GM19395 (cell line): ENCODE measurements at regions not wholly inside any gene's neighbourhood (a gene's known extent, or its start where the extent isn't known, plus 50 kb on each side); places are given as distances from the start of the nearest gene placed in this dataset.
"Not testable (repeated sequence)": the region's sequence is repeated elsewhere in the genome, so short reads cannot be mapped to it uniquely, and the experiment has no call there.

ENCODE experiments used
- ATAC-seq: cut with Tn5 transposase; IDR thresholded peaks from one replicate; pipeline ENCODE4 v1.9.1; 2021; ENCODE audit warnings: mild to moderate bottlenecking, moderate library complexity; ENCODE audit not compliant: unreplicated experiment

DNA sequence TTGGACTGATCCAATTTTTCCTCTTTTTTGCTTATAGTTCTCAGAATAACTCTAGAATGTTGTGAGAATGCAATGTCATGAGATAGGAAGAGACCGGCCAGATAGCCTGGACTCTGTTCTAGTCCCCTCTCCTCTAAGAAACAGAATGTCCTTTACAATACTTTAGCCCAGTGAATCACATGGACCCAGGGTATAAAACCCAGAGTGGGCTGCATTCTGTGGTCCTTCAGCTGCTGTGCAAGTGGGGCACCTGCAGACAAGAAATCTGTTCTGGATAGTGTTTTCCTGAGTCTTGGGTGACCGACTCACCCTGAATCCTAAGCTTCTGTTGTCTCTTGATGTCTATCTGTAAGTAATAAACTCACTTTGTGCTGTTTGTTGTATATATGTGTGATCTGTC lies 368.6 kb upstream of the DPH6 start:
- no peak for ATAC-seq

DNA sequence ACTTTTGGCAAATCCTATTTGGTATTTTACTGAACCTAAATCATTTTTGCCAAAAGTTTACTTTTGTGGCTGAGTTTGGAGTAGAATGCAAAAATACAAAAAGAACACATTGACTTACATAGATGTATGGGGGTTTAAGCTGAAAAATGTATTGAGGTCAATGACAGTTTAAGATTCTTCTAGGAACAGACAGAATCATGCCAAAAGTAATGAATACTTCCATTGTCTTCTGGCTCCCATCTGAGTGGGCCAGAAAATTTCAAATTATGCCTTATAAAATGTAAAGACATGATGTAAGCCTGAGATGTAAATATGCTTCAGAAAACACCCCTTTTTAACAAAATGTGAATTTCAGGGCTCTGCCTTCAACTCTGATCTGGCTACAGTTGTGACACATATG lies 375.1 kb upstream of the DPH6 start:
- no peak for ATAC-seq

DNA sequence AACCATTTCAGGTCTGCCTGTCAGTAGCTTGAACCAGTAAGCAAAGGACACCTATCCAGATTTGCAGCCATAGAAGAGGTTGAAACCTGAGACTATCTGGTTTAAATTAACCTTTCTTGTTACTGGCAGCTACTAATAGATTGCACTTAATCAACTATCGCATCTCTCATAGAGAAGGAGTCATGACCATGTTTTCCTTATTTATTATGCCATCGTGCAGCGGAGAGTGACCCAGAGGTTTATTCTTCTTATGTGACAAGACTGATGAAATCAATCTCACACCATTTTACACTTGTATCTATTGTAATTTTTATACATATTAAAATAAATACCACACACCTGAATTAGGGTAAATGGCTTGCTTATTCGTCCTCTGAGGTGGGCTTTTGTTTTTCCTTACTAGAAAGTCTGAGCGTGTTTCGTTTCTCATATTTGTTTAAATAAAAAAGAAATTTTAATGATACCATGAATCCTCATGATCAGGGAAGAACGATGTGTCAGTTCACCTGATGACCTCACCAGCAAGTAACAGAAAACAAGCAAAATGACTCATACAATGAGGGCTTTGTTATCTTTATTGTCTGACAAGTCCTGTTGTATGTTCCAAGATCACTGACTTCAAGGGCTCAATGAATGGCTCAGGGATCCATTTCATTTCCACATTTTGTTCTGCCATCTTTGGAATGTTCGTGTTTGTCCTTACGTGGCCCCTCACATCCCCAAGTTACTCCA lies 379.5 kb upstream of the DPH6 start:
- no peak for ATAC-seq

DNA sequence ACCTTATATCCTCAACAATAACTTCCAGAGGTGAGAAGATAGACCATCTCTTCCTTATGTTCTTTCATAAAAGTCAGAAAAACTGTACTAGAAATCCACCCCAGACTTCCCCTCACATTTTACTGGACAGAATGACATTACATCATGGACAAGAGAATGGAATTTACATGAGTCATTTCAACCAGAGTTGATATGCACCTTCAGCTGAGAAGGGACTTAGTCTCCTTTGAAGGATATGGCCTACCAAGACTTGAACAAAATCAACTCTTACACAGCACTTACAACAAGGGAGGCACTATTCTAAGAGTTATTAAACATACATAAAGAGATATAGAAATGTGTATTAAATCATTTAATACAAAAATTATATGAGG lies 380.0 kb upstream of the DPH6 start:
- ATAC-seq, result no peak

DNA sequence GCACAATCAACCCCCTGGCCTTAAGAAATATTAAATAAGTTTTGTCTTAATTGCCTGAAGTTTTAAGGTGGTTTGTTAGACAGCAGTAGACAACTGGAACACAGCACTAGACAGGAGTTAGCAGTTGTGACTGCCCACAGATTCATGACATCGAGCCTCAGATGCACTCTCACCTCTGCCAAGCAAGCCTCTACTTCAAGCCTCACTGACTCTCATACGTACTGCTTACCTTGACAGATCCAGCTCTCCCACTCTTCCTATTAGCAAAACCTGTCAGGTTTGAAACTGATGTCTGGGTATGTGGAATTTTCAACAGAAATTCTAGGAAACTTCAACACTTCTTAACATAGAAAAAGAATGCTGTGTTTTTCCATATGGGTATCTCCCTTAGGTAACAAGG lies 382.9 kb upstream of the DPH6 start:
- ATAC-seq, result no peak

DNA sequence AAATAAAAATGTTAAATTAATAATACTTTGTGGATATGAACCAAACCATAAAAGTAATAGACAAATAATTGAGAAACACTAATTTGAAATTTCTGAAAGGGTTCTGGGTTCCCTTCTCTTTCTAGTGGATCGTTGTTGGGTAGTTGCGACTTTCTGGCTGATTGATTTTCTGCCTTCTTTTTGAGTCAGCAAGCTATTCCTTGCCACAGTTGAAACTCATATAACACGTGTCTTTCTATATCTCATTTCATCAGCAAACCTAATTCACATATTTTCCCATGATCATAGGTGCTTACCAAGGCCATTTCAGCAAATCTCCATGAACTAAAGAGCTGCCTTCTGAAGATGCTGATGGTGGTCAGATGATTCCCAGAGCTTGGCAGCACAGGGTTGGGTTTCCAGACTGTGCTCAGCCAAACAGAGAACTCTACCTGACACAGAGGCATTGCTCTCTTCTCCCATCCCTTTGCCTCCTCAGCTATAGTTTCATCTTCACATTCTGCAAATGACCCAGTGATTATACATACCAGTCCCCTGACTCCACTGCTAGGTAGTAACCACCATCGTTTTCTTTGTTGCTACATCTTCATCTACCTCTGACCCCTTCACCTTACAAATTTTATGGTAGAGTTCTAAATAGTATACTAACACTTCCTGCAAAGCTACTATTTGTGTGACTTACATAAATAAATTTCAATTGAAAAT lies 383.9 kb upstream of the DPH6 start:
- ATAC-seq, result peak; percentile 80

DNA sequence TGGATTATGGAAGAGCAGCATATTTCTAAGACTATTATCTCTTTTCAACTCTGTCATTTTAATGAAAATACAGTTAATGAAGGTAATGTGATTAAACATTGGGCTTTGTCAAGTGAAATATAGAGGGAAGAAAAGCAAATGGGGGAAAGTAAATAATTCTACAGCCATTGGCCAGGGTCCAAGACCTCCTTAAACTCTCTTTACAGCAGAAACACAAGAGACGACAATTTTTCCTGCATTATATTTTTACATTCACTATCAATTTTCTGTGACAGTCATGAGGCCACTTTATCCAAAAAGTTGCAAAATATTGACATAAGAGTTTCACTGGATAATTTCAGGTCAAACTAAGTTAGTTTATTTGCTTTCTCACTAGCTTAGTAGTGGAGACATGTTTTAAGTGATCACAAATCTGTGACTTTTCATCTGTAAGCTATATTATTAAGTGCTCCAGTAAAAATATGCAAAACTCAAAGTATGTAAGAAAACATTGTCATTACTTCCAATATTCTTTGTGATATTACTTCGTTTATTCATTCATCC lies 385.9 kb upstream of the DPH6 start:
- no peak for ATAC-seq

DNA sequence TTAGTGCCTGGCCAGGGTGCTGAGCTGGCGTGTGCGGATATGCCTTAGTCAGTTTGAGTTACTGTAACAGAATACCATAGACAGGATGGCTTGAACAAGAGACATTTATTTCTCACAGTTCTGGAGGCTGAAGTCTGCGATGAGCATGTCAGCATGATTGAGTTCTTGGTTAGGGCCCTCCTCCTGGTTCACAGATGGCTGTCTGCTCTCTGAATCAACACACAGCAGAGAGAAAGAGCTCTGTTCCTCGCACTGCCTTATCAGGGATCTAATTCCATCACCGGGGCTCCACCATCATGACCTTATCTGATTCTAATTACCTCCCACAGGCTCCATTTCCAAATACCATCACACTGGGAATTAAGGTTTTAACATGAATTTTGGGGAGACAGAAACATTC lies 386.6 kb upstream of the DPH6 start:
- ATAC-seq, result no peak

DNA sequence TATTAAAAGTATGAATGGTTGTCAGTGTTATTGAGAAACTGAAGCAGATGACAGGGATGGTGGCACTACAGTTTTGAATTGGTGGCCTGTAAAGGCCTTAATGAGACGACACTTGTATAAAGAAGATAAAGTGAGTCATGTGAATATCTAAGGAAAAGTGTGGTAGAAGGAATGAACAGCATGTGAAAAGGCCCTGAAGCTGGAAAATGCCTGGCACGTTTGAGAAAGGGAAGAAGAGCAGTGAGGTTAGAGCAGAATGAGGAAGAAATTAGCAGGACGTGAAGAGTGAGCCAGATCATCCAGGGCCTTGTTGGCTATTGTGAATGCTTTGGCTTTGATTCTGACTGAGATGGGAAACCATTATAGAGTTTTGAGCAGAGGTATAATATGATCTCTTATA lies 387.6 kb upstream of the DPH6 start:
- ATAC-seq, result no peak

DNA sequence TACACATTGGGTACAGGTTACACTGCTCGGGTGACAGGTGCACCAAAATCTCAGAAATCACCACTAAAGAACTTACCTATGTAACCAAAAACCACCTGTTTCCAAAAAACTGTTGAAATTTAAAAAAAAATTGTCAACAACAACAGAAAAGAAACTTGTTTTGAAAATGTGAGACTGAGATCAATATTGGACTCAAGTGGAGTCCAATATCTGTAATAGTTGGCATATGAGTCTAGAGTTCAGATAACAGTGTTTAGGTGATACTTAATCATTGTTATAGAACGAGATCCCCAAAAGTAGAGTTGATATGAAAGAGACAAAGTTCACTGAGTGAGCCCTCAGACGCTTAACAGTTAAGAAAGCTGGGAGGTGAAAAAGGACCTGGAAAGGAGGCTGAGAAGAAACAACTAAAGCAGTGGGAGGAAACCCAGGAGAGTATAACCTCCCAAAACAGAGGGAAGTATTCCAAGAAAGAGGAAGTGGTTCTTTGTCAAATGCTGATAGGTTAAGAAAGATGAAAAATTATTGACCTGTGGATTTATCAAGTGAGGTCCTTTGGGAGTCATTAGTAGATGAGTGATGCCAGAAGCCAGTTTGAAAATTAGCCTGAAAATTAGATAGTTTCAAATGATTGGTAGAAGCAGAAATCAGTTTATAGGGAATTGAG lies 388.6 kb upstream of the DPH6 start:
- no peak for ATAC-seq

DNA sequence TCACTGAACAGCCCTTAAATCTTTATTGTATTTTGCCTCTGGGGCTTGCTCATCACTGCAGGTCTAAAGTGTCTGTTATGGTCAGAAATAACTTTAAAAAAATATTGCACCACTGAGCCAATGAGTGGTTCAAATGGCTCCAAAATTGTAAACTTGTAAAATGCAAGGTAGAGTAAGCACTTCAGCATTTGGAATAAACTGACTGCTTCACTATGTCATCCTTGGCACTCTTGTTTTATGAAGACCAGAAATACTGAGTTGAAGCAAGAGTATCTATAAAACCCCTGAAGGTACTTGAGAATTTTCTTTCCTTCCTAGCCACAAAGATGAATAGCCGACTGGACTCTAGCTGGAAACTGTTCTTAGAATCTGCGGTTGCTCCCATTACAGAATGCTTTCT lies 390.3 kb upstream of the DPH6 start:
- no peak for ATAC-seq

DNA sequence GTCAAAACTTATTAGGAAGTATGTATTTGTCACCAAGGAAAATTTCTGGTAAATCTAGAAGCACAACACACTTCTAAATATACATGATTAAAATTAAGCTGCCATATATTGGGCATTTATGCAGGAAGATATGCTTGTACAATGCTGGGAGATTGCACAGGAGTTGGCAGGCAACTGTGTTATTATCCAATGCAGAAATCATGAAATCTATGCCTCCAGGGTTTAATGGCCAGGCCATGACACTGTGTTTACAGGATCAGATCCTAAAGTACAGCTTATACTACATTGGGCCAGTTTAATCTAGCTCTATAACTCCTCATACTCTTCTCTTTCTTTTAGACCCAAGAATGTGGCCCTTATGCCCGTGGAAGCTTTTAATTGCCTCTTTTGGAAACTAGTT lies 391.4 kb upstream of the DPH6 start:
- no peak for ATAC-seq

DNA sequence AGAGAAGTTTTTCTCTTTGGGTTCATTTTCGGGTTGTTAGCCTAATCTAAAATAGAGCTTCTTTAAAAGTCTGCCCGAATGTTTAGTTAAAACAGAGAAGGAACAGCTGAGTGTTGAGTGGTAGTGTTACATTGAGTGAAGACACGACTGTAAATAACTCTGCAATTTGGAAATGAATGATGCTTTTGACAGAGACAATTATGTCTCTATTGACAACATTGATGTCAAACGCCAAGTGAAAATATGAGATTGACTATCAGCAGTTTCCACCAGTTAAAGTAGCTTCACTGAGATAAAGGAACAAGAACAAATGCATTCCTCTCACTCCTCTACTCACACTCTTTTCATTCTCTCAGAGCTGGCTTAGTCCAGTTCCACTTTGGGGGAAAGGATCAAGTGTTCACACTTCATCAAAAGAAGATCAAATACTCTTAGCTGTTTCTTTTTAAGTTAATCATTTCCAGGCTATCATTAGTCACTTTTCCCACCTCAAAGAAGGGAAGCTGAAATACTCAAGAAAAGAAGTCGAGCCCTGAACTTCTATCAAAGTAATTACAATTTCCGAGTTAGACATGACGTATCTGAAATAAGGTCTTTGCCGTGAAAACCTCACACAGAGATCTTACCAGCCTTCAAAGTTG lies 399.1 kb upstream of the DPH6 start:
- no peak for ATAC-seq

DNA sequence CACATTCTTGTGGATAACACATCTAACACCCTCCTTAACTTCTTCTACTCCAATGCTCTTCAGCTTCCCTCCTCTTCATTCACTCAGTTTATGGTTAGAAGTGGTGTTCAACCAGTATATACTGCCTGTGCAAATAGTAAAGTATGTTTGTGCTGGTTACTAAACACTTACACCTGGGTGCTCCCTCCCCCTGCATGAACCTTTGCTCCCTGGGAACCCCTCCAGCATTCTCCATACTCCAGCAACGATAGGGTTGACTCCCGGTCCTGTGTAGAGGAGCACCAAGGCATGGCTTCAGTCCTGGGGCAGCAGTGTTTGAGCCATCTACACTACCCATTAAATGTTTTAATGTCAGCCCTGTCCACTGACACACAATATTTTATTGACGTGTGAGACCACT lies 407.5 kb upstream of the DPH6 start:
- ATAC-seq, result no peak

DNA sequence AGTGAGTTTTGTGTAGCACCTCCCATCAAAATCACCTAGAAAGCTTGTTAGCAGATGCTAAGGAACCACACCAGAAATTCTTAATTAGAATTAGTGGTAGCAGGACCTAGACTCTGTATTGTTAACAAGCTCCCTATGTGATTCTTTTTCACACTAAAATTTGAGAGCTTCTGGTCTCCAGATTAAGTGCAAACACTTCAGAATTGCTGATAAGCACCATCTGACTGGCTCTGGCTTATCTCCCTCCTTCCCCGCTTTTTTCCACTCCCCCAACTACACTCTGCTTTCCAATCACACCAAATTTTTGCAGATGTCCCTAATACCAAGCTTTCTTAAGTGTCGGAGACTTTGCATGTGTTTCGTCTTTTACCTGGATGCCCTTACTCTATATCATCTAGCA lies 410.1 kb upstream of the DPH6 start:
- ATAC-seq, result no peak

DNA sequence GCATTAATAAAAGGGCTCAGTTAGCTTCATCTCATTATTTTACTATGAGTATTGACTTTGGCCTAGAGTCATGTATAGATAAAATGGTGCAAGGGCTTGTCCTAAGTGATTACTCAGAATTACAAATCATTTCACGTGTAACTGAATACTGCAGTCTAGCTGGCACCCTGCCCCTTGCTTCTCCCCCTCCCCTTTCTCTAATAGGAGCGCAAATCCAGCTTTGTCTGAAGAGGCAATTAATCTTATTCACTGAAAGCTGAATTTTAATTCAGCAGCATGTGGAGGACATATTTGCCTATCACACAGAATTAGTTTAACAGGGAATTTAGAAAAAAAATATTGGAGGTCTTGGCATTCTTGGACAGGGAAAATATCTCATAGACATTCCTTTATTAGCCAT lies 412.1 kb upstream of the DPH6 start:
- no peak for ATAC-seq

DNA sequence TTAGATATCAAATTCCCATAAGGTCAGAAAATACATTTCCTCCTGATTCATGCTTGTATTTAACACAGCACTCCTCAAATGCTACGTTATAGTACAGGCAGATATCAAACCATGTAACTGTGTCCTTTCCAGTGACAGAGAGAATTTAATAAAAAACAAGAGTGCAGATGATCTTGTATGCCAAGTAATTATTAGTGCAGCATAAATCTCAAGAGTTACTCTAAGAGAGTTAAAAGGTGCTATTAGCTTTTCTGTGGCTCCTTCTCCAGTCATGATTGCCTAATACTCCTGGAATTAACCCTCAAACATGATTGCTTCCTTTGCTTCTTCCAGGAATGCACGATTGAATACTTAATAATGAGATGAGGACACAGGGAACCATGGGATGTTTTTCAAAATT lies 413.0 kb upstream of the DPH6 start:
- no peak for ATAC-seq

DNA sequence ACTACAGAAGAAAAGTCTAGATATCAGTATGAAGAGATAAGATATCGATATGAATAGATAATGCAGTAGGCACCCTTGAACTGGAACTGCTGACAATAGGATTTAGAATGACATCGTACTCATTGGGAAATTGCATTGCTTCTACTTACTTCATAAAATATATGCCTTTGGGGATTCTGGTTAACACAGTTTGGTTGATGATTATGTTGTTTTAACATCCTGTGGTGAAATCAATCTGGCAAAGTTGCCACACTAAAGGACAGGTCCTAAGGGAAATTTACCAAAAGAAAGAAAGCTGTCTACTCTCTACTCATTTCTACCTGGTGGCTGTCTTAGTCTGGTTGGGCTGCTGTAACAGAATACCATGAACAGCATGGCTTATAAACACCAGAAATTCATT lies 417.4 kb upstream of the DPH6 start:
- no peak for ATAC-seq

DNA sequence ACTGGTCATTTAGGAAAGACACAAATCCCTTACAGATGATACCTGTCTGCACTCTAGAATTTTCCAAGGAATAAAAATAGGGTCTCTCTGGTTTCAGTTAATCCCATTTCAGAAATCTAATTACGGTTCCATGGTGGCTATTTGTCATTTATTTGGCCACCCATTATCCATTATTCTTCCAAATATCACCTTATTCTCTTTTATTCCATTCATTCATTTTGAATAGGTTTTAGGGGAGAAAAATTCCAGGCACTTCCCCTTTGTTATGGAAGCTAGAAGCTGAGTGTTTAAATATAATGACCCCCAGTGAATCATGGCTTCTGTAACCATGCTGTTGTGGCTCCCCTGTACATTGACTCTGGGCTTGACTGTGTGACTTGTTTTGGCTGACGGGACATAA lies 420.8 kb upstream of the DPH6 start:
- no peak for ATAC-seq

DNA sequence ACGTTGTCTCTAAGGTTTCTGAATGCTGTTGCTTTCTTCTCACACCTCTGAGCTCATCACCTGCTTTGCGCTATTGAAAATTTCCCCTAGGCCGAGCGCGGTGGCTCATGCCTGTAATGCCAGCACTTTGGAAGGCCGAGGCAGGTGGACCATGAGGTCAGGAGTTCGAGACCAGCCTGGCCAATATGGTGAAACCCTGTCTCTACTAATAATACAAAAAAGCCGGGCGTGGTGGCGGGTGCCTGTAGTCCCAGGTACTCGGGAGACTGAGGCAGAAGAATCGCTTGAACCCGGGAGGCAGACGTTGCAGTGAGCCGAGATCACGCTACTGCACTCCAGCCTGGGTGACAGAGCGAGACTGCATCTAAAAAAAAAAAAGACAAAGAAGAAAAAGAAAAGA lies 422.0 kb upstream of the DPH6 start:
- ATAC-seq, result not testable (repeated sequence)

DNA sequence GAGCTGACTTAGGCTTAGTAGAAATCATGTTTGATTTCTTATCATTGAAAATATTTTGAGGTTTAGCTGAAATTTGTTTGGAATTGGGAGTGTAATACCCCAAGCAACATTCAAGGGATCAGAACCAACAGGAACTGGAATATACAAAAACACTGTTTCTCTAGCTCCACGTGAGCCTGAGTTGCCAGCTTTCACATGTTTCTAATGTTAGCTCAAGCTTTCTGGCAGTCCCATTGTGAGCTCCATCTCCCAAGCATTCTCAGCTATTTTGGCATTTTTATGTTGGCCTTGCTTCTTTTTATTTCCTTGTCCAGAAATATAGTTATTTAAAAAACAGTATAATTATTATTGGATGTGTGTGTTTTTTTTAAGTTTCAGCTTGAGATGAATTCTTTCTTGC lies 427.1 kb upstream of the DPH6 start:
- ATAC-seq, result no peak

DNA sequence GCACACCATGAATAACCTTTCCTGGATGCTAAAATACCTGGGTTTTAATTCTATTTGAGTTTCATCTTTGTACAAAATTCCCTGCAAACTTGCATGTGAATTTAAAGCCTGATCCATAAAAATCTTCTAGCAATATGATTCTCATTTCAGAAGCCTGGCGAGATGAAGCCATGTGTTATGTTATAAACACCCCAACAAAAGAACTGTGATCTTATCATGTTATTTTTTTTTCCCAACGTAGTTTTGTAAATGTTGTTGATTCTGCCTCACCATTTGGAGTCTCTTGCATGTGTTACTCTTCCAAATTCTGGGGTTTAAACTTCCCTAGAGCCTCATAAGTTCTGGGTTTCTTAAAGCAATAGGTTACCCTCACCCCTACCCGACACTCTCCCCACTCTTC lies 428.1 kb upstream of the DPH6 start:
- ATAC-seq, result no peak
